ENCODE measurements at regions not wholly inside any gene's neighbourhood (a gene's known extent, or its start where the extent isn't known, plus 50 kb on each side); places are given as distances from the start of the nearest gene placed in this dataset.

- no peak for ATAC-seq
Observed at GRCh38 chr6:120055071-120055470, 705.5 kb upstream of the MAN1A1 start.

GRCh38 chr6:120039664-120040063, 690.1 kb upstream of the MAN1A1 start:
- ATAC-seq: no peak

- ATAC-seq: no peak
Observed at GRCh38 chr6:120031837-120032236, 682.3 kb upstream of the MAN1A1 start.

- no peak for ATAC-seq
Observed at GRCh38 chr6:120026791-120027190, 677.2 kb upstream of the MAN1A1 start.

- ATAC-seq: no peak
Observed at GRCh38 chr6:120010075-120010474, 660.5 kb upstream of the MAN1A1 start.

- ATAC-seq: no peak
Observed at GRCh38 chr6:120005292-120005976, 655.9 kb upstream of the MAN1A1 start.

- no peak for ATAC-seq
Observed at GRCh38 chr6:119986934-119987549, 637.5 kb upstream of the MAN1A1 start.

- no peak for ATAC-seq
Observed at GRCh38 chr6:119985952-119986736, 636.6 kb upstream of the MAN1A1 start.

GRCh38 chr6:119980802-119981201, 631.2 kb upstream of the MAN1A1 start:
- ATAC-seq: no peak

DNA sequence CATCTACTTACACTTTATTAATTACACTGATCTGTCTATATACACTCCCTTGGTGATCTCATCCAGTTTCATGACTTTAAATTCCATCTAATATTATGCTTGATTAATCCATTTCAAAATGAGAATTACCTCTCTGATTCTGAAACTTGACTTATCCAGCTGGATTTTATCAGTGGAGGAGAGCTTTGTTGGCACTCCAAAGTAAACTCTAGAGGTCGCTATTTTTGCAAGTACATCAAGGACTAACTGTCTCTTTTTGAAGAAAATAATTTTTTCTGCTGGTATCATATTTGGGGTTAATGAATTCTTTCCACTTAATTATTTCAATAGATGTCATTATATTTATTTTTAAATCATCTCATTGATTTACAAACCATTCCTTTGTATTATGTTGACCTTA, 630.3 kb upstream of the MAN1A1 start:
- ATAC-seq: no peak

- no peak for ATAC-seq
Observed at GRCh38 chr6:119978274-119978889, 628.8 kb upstream of the MAN1A1 start.

DNA sequence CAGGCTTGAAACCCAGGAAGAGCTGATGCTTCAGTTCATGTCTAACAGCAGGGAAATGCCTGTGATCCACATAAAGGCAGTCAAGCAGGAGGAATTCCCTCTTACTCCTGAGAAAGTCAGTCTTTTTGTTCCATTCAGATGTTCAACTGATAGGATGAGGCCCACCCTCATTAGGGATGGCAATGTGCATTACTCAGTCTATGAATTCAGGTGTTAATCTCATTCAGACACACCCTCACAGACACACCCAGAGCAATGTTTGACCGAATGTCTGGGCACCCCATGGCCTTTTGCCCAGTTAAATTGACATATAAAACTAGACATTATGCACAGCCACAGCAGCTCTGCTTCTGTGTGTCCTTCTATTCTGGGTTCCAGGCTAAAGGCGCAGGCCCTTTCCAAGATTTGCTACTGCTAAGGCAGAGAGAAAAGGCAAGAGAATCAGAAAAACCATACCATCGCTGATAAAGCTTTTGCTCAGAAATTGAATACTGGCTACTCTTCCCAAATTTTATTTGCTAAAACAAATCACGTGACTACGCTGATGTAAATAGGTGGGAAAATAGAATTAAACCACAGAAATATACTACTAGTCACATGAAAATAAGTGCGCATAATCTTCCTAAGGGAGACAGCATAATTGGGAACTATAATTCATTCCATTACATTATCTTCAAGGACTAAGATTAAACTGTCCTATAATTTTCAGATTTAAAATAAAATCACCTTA, 625.0 kb upstream of the MAN1A1 start:
- no peak for ATAC-seq

GRCh38 chr6:119966484-119966883, 616.9 kb upstream of the MAN1A1 start:
- ATAC-seq: no peak

DNA sequence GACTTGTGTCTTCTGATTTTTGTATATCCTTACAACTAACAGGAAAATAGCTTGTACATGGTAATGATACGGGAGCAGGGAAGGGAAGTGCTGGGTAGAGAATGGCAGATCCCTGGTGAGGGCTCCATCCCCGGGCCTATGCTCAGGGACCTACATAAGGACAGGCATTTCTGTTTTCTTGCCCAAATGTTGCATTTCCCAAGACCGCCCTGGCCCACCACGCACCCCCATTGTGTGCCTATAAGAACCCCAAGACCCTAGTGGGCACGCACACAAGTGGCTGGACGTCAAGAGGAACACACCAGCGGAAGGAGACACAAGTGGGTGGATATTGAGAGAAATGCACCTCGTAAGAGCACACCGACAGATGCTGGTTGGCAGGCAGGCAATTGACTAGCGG, 616.3 kb upstream of the MAN1A1 start:
- no peak for ATAC-seq

DNA sequence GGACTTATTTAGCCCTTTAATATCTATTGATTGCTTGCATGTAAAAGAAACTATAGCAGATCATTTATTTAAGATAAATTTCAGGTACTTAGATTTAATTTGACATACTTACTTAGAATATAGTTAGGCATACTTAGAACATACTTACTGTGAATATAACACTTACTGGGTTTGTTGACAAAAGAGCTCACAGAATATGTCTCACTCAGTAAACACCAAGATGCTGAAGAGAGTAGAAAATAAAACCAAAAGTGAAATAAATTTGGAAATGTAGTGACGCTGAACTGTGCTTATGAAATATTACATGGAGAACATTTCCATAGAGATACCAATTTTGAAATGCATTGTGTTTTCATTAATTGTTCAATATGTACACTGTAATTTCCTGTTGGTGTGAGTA, 615.4 kb upstream of the MAN1A1 start:
- ATAC-seq: no peak

DNA sequence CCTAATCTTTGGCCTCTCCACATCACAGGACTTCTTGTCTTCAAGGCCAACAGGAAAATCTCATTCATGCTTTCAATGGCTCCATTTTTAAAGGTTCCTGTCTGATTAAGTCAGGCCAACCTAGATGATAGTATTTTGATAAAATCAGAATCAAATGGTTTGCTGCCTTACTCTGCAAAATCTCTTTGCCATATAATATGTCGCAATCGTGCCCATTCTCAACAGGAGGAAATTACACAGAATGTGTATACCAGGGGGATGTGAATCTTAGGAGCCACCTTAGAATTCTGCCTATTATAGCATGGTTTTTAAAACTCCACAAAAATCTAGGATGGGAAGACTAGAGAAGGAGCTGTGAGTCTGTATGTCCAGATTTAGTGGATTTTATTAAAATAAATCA, 612.9 kb upstream of the MAN1A1 start:
- no peak for ATAC-seq

DNA sequence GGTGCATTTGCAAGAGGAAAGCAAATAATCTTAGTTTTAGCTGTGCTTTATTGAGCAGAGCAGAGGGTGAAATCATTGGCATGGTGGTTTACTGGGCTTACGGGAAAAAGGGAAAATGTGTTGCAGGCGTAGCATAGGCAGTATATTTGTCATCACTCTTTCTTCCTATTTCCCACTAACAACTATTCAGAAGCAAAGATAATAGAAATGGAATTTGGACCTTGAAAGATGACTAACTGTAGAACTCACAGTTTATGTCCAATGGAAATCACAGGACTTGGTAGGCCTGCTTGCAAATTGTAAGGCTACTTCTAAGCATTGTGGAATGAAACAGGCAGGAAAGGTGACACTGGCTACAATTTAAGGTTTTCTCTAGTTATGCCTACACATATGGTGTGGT, 611.9 kb upstream of the MAN1A1 start:
- ATAC-seq: no peak

DNA sequence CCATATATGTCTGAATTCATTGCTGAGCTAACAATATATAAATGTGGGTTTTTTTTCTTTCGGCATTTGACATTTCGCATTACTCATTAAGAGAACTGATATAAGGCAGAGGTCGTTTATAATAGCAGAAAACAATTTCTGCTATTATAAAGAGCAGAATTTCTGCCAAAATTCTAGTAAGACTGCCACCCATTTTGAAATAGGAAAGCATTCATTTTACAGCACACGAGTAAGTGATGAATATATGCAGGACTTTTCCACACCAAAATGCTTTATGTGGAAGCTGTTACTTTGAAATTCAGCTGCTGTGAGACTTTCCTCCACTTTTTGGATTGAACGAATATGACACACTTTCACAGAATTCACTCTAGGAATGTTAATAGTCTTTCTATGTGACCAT, 610.9 kb upstream of the MAN1A1 start:
- no peak for ATAC-seq

DNA sequence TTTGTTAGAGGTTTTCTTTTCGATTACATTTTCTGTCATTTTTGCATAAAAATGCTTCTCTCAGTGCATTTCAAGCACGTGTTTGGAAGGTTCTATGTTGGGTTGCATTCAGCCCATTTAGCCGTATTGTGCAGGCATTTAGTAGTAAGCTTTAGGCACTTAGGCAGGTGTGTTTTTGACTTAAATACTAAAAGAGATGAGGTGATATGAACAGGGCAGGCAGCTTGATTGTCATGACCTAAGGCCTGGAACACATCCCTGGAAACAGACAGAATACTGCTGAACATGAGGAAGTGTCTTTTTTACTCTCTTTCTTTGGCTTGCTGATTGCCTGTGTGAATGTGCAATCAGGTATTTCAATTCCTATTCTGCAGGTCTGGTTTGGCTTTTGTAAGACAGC, 610.5 kb upstream of the MAN1A1 start:
- no peak for ATAC-seq

DNA sequence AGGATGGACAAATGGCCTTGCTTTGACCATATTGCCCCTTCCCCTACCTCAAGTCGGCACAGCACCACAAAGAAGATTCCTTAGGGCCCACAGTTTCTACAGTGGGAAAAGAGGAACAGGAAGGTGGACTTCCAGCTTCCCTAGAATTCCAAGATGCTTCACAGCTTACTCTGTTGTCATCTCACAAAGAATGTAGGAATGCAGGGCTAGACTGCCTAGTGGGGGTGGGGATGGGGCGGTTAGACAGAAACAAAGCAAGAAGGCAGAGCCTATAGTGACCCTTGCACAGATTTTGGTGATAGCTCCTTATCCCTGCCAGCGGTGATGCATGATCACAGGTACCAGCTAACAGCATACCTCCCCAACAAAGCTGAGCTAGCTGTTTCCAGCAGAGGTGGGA, 607.6 kb upstream of the MAN1A1 start:
- no peak for ATAC-seq

- no peak for ATAC-seq
Observed at GRCh38 chr6:119952696-119953095, 603.1 kb upstream of the MAN1A1 start.

DNA sequence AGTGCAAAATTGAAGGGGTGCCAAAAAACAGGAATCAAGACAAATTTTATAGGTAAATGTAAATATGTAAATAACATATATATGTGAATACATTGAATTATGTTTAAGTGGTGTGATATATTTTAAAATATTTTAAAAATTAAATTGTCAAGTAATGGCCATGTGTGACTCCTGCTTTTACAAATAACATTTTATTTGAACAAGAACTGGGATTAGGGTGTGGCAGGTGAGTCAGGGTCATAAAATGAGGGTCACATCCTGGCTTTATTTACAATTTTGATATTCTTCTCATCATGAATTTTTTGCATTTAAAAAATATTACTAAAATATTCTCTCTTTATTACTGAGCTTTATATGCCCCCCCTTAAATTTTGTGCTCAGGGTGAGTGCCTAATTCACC, 601.1 kb upstream of the MAN1A1 start:
- ATAC-seq: no peak

All from activated CD4-positive, CD25-positive, alpha-beta regulatory T cell treated with anti-CD3 and anti-CD28 coated beads, Interleukin-2, amount 50 U/mL, for 24 hours (primary cell).